IMR-90 (cell line): ENCODE measurements at regions not wholly inside any gene's neighbourhood (a gene's known extent, or its start where the extent isn't known, plus 50 kb on each side); places are given as distances from the start of the nearest gene placed in this dataset.

Experiments
- ATAC-seq: fragments of 200-7000 bp; cut with Tn5 transposase; 2 replicates; pipeline ENCODE4 v1.9.1; 2020; ENCODE audit warnings: low read depth, mild to moderate bottlenecking, moderate library complexity
- BruUV-seq: library from RNA; stranded (reverse); fragments of 400-500 nt; replicated peaks from 2 replicates; lab custom pipeline; 2021; lab: Mats Ljungman, UMichigan
- CTCF ChIA-PET: fragments of 300-600 bp; formaldehyde crosslinking; extraction: SDS; loops from one replicate; lab custom pipeline; 2021; ENCODE audit warnings: antibody characterized with exemption; lab: Yijun Ruan, JAX
- POLR2A ChIA-PET: fragments of 300-600 bp; sonication (Branson Sonifier 250); formaldehyde crosslinking; loops from one replicate; lab custom pipeline; 2022; ENCODE audit warnings: antibody characterized with exemption; ENCODE audit not compliant: unreplicated experiment; lab: Charles Lee
- DNase-seq: peaks from one replicate; pipeline ENCODE4 v3.0.0; 2013
- H2AFZ ChIP-seq: replicated peaks from 2 replicates; pipeline ENCODE3; 2013; ENCODE audit warnings: low read length, mild to moderate bottlenecking; ENCODE audit not compliant: poor library complexity
- H2AK5ac ChIP-seq: 2 replicates; pipeline ENCODE4 v1.6.1; 2013; ENCODE audit warnings: low read depth, low read length, inconsistent platforms
- H2AK9ac ChIP-seq: replicated peaks from 2 replicates; pipeline ENCODE3; 2013; ENCODE audit warnings: mild to moderate bottlenecking, low read depth, low read length, moderate library complexity; ENCODE audit not compliant: poor library complexity
- H2BK120ac ChIP-seq: 2 replicates; pipeline ENCODE4 v1.6.1; 2013; ENCODE audit warnings: low read depth, low read length, inconsistent platforms
- H2BK15ac ChIP-seq: 3 replicates; pipeline ENCODE4 v1.6.1; 2013; ENCODE audit warnings: low read depth, low read length, inconsistent platforms
- H2BK20ac ChIP-seq: 2 replicates; pipeline ENCODE4 v1.6.1; 2013; ENCODE audit warnings: low read depth, mild to moderate bottlenecking, inconsistent platforms, low read length, moderate library complexity
- H2BK5ac ChIP-seq: 2 replicates; pipeline ENCODE4 v1.6.1; 2013; ENCODE audit warnings: mild to moderate bottlenecking, low read depth, low read length, inconsistent platforms; ENCODE audit not compliant: poor library complexity, severe bottlenecking
- H3K14ac ChIP-seq: replicated peaks from 2 replicates; pipeline ENCODE4 v1.6.1; 2013; ENCODE audit warnings: low read depth, low read length, inconsistent platforms
- H3K18ac ChIP-seq: 2 replicates; pipeline ENCODE4 v1.6.1; 2013; ENCODE audit warnings: low read depth, low read length, control low read depth
- H3K23ac ChIP-seq: 2 replicates; pipeline ENCODE4 v1.6.1; 2013; ENCODE audit warnings: low read depth, low read length, inconsistent platforms
- H3K27ac ChIP-seq: 2 replicates; pipeline ENCODE4 v1.5.1; 2013; ENCODE audit warnings: mild to moderate bottlenecking, control low read depth, low read length; ENCODE audit not compliant: insufficient read depth
- H3K27me3 ChIP-seq: 2 replicates; pipeline ENCODE4 v1.6.1; 2013; ENCODE audit warnings: low read length; ENCODE audit not compliant: control insufficient read depth, insufficient read depth
- H3K36me3 ChIP-seq: 2 replicates; pipeline ENCODE4 v1.6.1; 2013; ENCODE audit warnings: low read length, mixed read lengths; ENCODE audit not compliant: control insufficient read depth, insufficient read depth
- H3K4ac ChIP-seq: 2 replicates; pipeline ENCODE4 v1.6.1; 2013; ENCODE audit warnings: low read depth, low read length, inconsistent platforms
- H3K4me1 ChIP-seq: 2 replicates; pipeline ENCODE4 v1.6.1; 2013; ENCODE audit warnings: low read length, mixed read lengths; ENCODE audit not compliant: control insufficient read depth, insufficient read depth
- H3K4me2 ChIP-seq: 2 replicates; pipeline ENCODE4 v1.6.1; 2013; ENCODE audit warnings: low read depth, mild to moderate bottlenecking, control low read depth, low read length, moderate library complexity
- H3K4me3 ChIP-seq: 2 replicates; pipeline ENCODE4 v1.5.1; 2013; ENCODE audit warnings: low read depth, mild to moderate bottlenecking, control low read depth, low read length, moderate library complexity; ENCODE audit not compliant: insufficient read depth
- H3K56ac ChIP-seq: 2 replicates; pipeline ENCODE4 v1.6.1; 2013; ENCODE audit warnings: low read length, inconsistent platforms; ENCODE audit not compliant: insufficient read depth; ENCODE audit errors: extremely low read depth
- H3K79me1 ChIP-seq, 2 experiments: 2 replicates each; pipeline ENCODE4 v1.6.1; 2013; ENCODE audit warnings: low read length in 2 of 2, inconsistent platforms in 1 of 2, low read depth in 1 of 2
- H3K9ac ChIP-seq: 2 replicates; pipeline ENCODE4 v1.6.1; 2013; ENCODE audit warnings: low read depth, low read length, control low read depth
- H3K9me1 ChIP-seq: 2 replicates; pipeline ENCODE4 v1.6.1; 2013; ENCODE audit warnings: low read length, inconsistent platforms; ENCODE audit not compliant: insufficient read depth
- H3K9me3 ChIP-seq: 2 replicates; pipeline ENCODE4 v1.6.1; 2013; ENCODE audit warnings: low read length; ENCODE audit not compliant: control insufficient read depth, insufficient read depth
- H4K20me1 ChIP-seq: 2 replicates; pipeline ENCODE4 v1.6.1; 2013; ENCODE audit warnings: low read length, inconsistent platforms; ENCODE audit not compliant: insufficient read depth
- H4K5ac ChIP-seq: 2 replicates; pipeline ENCODE4 v1.6.1; 2013; ENCODE audit warnings: mild to moderate bottlenecking, low read depth, low read length, control low read depth
- H4K8ac ChIP-seq, 2 experiments: 2 replicates each; pipeline ENCODE4 v1.6.1; 2013; ENCODE audit warnings: low read depth in 2 of 2, low read length in 2 of 2, control low read depth in 1 of 2, inconsistent platforms in 1 of 2
- H4K91ac ChIP-seq: 2 replicates; pipeline ENCODE4 v1.6.1; 2013; ENCODE audit warnings: low read depth, low read length, inconsistent platforms; ENCODE audit not compliant: insufficient read depth
- BHLHE40 ChIP-seq: fragments of 150-350 bp; IDR thresholded peaks from 2 replicates; pipeline ENCODE4 v1.6.1; 2016; ENCODE audit warnings: mild to moderate bottlenecking, low read depth, low read length
- CHD1 ChIP-seq: IDR thresholded peaks from 2 replicates; pipeline ENCODE4 v1.6.1; 2012; ENCODE audit warnings: low read depth, low read length, improper control_type of control experiment
- POLR2A ChIP-seq: IDR thresholded peaks from 2 replicates; pipeline ENCODE4 v1.6.1; 2012; ENCODE audit warnings: mild to moderate bottlenecking, low read depth, low read length
- RAD21 ChIP-seq: IDR thresholded peaks from 2 replicates; pipeline ENCODE4 v1.6.1; 2012; ENCODE audit warnings: low read length, improper control_type of control experiment
- SMC3 ChIP-seq: fragments of 150-350 bp; IDR thresholded peaks from 2 replicates; pipeline ENCODE4 v1.6.1; 2016; ENCODE audit warnings: low read depth, mild to moderate bottlenecking, antibody characterized with exemption, low read length, moderate library complexity
- WGBS, 2 experiments: methylation state at CpG; one replicate each; pipeline versions ENCODE4 v1.1.5 to v1.1.7; 2013; ENCODE audit warnings: missing lambda C conversion rate in 2 of 2; ENCODE audit not compliant: insufficient read length in 1 of 2; ENCODE audit errors: extremely low coverage in 2 of 2; 5-methylcytosine and 5-hydroxymethylcytosine counted together
- dilution Hi-C: fragments of 300-500 bp; cut with HindIII; formaldehyde crosslinking; loops from one replicate; pipeline ENCODE4 v1.14.3; 2018; ENCODE audit warnings: low sequenced_read_pairs; ENCODE audit not compliant: unreplicated experiment
- in situ Hi-C: fragments of 300-500 bp; cut with MboI; formaldehyde crosslinking; loops from 3 replicates; pipeline ENCODE4 v1.14.3; 2019; ENCODE audit warnings: low sequenced_read_pairs, inconsistent platforms, mixed read lengths
- intact Hi-C: fragments of 100-400 bp; cut with micrococcal nuclease; formaldehyde crosslinking; loops from 2 replicates; pipeline ENCODE4 v1.10.0; 2022
- TF ChIP-seq, protein P1 (sequence below): conservative IDR thresholded peaks from 2 replicates; pipeline ENCODE4 v1.5.1; 2012; ENCODE audit warnings: mild to moderate bottlenecking, low read depth, low read length, improper control_type of control experiment

DNA sequence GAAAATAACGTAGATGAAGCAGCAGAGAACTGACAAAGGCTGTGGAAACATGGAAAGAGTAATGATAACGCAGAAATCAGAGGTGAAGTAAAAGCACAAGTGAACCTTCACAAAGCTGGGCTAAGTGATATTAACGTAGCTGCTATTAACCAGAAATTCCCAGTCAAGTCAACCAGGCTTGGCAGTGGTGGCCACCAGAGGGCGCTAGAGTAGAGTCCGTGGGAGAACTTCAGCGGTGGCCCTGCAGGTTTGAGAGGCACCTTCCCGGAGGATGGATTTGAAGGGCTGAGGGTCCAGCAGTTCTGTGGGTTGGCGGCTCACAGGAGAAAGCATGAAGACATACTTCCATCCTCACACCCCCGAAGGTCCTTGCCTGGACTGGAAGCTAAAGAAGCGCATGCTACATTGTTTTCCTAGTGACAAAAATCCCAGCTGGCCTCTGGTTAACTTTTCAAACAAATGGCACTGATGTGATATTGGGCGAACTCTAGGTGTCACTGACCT lies 81.7 kb upstream of the ZNF648 start:
- H3K27ac ChIP-seq = no peak overlapping the region
- CTCF ChIA-PET = interaction anchor here (0.6 to 4.9 kb wide), 18 partner anchors 9 to 268 kb away, joined by 3 to 81 read pairs (median 4); partner anchors contain the start of gene TEDDM1

More for the DNA sequence above, 81.7 kb upstream of the ZNF648 start:
- H2BK5ac ChIP-seq = no peak overlapping the region
- 0 out of 2 replicates have a peak, but pooled peaks cover 2% of the 10 kb centered on the region for H3K4me1 ChIP-seq
- H2BK20ac ChIP-seq = no peak overlapping the region
- no peak overlapping the region for H2BK120ac ChIP-seq
- no peaks in the 10 kb centered on the region for H3K36me3 ChIP-seq
- no peak overlapping the region for H2AK5ac ChIP-seq
- no peak overlapping the region for H4K91ac ChIP-seq
- no peak overlapping the region for H3K23ac ChIP-seq
- no peak overlapping the region for H3K4me2 ChIP-seq
- in situ Hi-C loops = loop anchor here (5.0 kb wide), 1 partner anchor 254 kb away; no protein-coding TSS in a partner anchor
- no peaks in the 10 kb centered on the region for H4K20me1 ChIP-seq
- BruUV-seq = no TSS peak
- TF ChIP-seq POLR2A (no peak), SMC3 (peak; percentile 90), CHD1 (no peak), RAD21 (peak; percentile 77), BHLHE40 (no peak)
- TF ChIP-seq, protein P1, sequence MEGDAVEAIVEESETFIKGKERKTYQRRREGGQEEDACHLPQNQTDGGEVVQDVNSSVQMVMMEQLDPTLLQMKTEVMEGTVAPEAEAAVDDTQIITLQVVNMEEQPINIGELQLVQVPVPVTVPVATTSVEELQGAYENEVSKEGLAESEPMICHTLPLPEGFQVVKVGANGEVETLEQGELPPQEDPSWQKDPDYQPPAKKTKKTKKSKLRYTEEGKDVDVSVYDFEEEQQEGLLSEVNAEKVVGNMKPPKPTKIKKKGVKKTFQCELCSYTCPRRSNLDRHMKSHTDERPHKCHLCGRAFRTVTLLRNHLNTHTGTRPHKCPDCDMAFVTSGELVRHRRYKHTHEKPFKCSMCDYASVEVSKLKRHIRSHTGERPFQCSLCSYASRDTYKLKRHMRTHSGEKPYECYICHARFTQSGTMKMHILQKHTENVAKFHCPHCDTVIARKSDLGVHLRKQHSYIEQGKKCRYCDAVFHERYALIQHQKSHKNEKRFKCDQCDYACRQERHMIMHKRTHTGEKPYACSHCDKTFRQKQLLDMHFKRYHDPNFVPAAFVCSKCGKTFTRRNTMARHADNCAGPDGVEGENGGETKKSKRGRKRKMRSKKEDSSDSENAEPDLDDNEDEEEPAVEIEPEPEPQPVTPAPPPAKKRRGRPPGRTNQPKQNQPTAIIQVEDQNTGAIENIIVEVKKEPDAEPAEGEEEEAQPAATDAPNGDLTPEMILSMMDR = peak; percentile 87
- POLR2A ChIA-PET = interaction anchor here (0.9 to 1.0 kb wide), 2 partner anchors 249 to 254 kb away, joined by 3 to 5 read pairs; partner anchors contain the start of gene GLUL
- no peak overlapping the region for H3K14ac ChIP-seq
- H2AK9ac ChIP-seq = no peak overlapping the region
- dilution Hi-C loops = no loop called here
- no peak overlapping the region for H2BK15ac ChIP-seq
- intact Hi-C loops = loop anchor here (1.0 kb wide), 1 partner anchor 253 kb away; no protein-coding TSS in a partner anchor
- H3K9me1 ChIP-seq = no peaks in the 10 kb centered on the region
- no peak overlapping the region for H4K8ac ChIP-seq
- H3K56ac ChIP-seq = no peak overlapping the region
- no peak overlapping the region for H3K18ac ChIP-seq
- ATAC-seq = peak; percentile 90
- H3K9ac ChIP-seq = no peak overlapping the region
- no peaks in the 10 kb centered on the region for H3K9me3 ChIP-seq
- no CpG with 5 or more reads among the region's 11 CpGs for WGBS, 2 experiments
- no peak overlapping the region for H4K5ac ChIP-seq
- peak; percentile 69 for DNase-seq
- H3K79me1 ChIP-seq = no peaks in the 10 kb centered on the region
- peak overlapping the region; percentile 72 for H2AFZ ChIP-seq
- H3K4ac ChIP-seq = no peak overlapping the region
- H3K4me3 ChIP-seq = no peak overlapping the region
- no peaks in the 10 kb centered on the region; the same call in 1 of the 2 replicates for H3K27me3 ChIP-seq
